ENCODE measurements at regions not wholly inside any gene's neighbourhood (a gene's known extent, or its start where the extent isn't known, plus 50 kb on each side); places are given as distances from the start of the nearest gene placed in this dataset.

DNA sequence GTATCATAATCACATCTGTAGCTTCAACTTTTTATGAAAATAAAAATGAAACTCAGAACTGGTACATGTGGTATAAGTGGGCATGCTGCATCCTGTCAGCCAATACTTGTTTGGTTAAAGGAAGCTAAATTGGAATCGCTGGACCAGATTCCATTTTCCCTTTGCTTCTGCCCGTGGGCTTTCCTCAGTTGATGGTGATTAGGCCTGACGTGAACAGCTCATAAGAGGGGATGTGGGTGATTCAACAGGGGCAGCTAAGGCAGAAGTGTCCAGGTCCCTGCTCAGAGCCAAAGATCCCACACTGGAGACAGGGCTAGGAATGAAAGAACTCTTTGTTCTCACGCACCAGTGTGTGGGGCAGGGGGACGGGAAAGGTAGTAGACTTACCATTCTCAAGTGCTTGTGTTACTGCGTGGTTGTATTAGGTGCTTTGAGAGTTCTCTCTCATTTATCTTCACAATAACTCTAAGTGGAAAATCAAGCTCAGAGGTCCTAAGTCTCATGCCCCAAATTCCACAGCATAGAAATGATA lies 63.2 kb upstream of the GUCY1A1 start:
- H3K9me3 Mint-ChIP-seq: no peaks in the 10 kb centered on the region

DNA sequence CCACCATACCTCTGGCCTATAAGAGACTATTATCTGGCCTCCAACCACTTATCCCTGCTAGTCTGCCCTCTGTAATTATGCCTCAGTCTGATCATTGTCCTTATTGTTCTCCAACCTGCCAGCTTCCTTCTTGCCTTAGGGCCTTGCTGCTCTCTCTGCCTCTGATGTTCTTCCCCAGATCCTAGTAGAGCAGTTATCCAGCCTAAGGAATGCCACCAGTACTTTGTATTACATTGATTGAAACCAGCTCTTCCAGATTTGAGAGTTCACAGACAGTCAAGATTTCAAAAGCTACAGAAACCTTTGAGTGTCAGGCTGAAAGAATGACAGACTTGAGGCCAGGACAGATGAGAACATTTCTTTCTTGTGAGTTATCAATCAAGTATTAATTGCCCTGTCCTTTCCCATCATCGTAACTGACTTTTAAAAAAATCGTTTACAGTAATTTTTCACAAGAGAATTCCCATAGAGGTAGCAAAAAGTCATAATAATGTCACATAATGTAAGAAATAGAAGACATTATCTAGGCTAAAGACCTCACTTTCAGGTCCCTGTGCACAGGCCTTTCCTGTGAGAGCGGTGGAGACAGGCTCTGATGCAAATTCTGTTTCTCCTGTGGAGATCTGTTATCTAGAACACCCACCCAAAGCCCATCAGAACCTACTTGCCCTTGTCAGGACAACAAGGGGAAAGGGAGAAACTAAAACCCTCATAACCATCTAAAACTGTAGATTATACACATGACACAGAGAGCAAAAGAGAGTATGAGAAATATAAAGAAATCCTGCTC lies 64.1 kb upstream of the GUCY1A1 start:
- no peaks in the 10 kb centered on the region for H3K27me3 Mint-ChIP-seq (ENCODE audit: low read depth)
- H3K27ac Mint-ChIP-seq: peak overlapping the region in 2 of 3 experiments; percentile 44 to 59

More for the DNA sequence above, 63.2 kb upstream of the GUCY1A1 start:
- TF ChIP-seq, protein P1, sequence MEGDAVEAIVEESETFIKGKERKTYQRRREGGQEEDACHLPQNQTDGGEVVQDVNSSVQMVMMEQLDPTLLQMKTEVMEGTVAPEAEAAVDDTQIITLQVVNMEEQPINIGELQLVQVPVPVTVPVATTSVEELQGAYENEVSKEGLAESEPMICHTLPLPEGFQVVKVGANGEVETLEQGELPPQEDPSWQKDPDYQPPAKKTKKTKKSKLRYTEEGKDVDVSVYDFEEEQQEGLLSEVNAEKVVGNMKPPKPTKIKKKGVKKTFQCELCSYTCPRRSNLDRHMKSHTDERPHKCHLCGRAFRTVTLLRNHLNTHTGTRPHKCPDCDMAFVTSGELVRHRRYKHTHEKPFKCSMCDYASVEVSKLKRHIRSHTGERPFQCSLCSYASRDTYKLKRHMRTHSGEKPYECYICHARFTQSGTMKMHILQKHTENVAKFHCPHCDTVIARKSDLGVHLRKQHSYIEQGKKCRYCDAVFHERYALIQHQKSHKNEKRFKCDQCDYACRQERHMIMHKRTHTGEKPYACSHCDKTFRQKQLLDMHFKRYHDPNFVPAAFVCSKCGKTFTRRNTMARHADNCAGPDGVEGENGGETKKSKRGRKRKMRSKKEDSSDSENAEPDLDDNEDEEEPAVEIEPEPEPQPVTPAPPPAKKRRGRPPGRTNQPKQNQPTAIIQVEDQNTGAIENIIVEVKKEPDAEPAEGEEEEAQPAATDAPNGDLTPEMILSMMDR (IDR thresholded peaks at IDR 0.05; ENCODE audit: unreplicated experiment in 3 of 3): no peak
- Mint-ChIP-seq H3K36me3 (ENCODE audit: low read depth) (no peaks in the 10 kb centered on the region), H3K4me3 (no peak overlapping the region), H3K27ac (peak overlapping the region in 2 of 3 experiments; percentile 44 to 59), H3K27me3 (ENCODE audit: low read depth) (no peaks in the 10 kb centered on the region), H3K4me1 (peaks cover 31% of the 10 kb centered on the region)

DNA sequence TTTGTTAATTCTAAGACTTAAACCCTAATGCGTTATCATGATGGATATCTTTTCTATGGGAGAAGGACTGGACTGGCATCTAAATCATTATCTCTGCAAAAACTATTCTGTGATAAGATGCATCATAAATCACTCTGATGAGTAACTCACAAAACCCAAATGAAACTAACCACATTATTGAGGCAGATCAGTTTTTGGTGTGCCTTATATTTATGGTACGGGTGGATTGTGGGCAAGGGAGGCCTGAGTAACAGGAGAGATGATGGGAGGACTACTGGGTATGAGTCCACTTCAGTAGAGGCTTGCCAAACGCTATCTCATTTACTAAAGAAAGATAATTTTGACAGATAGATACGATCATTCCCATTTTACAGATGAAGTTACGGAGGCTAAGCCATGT lies 66.4 kb upstream of the GUCY1A1 start:
- Mint-ChIP-seq H3K36me3 (ENCODE audit: low read depth) (no peaks in the 10 kb centered on the region), H3K4me1 (peaks cover 33% of the 10 kb centered on the region), H3K4me3 (no peak overlapping the region), H3K27me3 (ENCODE audit: low read depth) (no peaks in the 10 kb centered on the region), H3K9me3 (no peaks in the 10 kb centered on the region), H3K27ac (peak overlapping the region; percentile 24 to 63 (median 56))
- TF ChIP-seq, protein P1 (IDR thresholded peaks at IDR 0.05; ENCODE audit: unreplicated experiment in 3 of 3): no peak

More for the DNA sequence above, 64.1 kb upstream of the GUCY1A1 start:
- TF ChIP-seq, protein P1 (IDR thresholded peaks at IDR 0.05; ENCODE audit: unreplicated experiment in 3 of 3): no peak
- Mint-ChIP-seq H3K4me1 (peaks cover 28% of the 10 kb centered on the region), H3K9me3 (no peaks in the 10 kb centered on the region), H3K36me3 (ENCODE audit: low read depth) (no peaks in the 10 kb centered on the region), H3K4me3 (no peak overlapping the region)

DNA sequence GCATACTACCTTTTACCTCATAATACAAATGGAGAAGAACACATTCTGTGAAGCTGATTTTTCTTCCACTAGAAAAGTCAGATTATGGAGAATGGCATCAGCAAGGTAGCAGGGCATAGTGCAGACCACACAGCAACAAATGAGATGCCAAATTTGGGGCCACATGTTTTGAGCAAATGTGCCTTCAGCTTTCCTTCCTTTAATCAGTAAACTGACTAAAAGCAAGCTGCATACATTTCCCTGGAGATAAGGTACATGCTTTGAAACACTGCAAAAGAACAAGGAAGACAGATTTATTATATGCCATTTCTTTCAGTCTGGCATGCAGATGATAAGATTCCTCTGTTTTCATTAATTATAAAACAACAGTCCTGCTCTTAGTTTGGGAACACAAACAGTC lies 67.1 kb upstream of the GUCY1A1 start:
- no peak overlapping the region for H3K4me3 Mint-ChIP-seq
- H3K27ac Mint-ChIP-seq: peak overlapping the region; percentile 4 to 63 (median 56)
- H3K27me3 Mint-ChIP-seq (ENCODE audit: low read depth): no peaks in the 10 kb centered on the region

DNA sequence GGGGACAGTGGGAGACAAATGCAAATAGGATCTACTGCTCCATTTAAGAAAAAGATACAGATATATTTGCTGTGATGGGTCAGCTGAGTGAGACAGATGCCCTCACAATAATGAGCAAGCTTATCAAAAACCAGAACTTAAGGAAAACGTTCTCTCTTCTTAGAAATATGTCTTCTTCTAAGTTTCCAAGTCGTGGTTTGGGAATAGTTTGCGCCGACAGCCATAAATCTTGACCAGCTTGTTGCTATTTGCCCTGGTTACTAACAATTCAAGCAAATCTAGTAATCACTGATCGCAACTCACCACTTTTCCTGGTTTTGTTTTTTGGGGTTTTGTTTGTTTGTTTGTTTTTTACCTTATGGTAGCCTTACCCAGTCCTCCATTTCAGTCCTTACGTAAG lies 67.6 kb upstream of the GUCY1A1 start:
- H3K36me3 Mint-ChIP-seq (ENCODE audit: low read depth): no peaks in the 10 kb centered on the region
- peaks cover 28% of the 10 kb centered on the region for H3K4me1 Mint-ChIP-seq
- H3K4me3 Mint-ChIP-seq: no peak overlapping the region
- peak overlapping the region; percentile 4 to 63 (median 56) for H3K27ac Mint-ChIP-seq
- H3K9me3 Mint-ChIP-seq: no peaks in the 10 kb centered on the region
- TF ChIP-seq, protein P1 (IDR thresholded peaks at IDR 0.05; ENCODE audit: unreplicated experiment in 3 of 3): no peak
- no peaks in the 10 kb centered on the region for H3K27me3 Mint-ChIP-seq (ENCODE audit: low read depth)

More for the DNA sequence above, 67.1 kb upstream of the GUCY1A1 start:
- no peaks in the 10 kb centered on the region for H3K36me3 Mint-ChIP-seq (ENCODE audit: low read depth)
- TF ChIP-seq, protein P1 (IDR thresholded peaks at IDR 0.05; ENCODE audit: unreplicated experiment in 3 of 3): no peak
- peaks cover 27% of the 10 kb centered on the region for H3K4me1 Mint-ChIP-seq
- H3K9me3 Mint-ChIP-seq: no peaks in the 10 kb centered on the region
